ENCODE measurements at regions not wholly inside any gene's neighbourhood (a gene's known extent, or its start where the extent isn't known, plus 50 kb on each side); places are given as distances from the start of the nearest gene placed in this dataset.

- TF ChIP-seq CTCF (IDR thresholded peaks at IDR 0.05; ENCODE audit: insufficient read depth, low read depth, low read length) (no peak), EZH2 (IDR thresholded peaks at IDR 0.05; ENCODE audit: insufficient read depth, low read length) (no peak)
Measured at GRCh38 chrX:28099166-28099565, 117.9 kb upstream of the DCAF8L1 start.
